Keratinocyte (primary cell): ENCODE measurements at regions not wholly inside any gene's neighbourhood (a gene's known extent, or its start where the extent isn't known, plus 50 kb on each side); places are given as distances from the start of the nearest gene placed in this dataset.
A peak's percentile ranks its signal among the peaks of the same experiment; 100 is the strongest.

Source experiments
- DNase-seq: peaks from one replicate; pipeline ENCODE4 v3.0.0-alpha.2; 2011; ENCODE audit warnings: low read depth, missing footprints, low spot score
- FAIRE-seq: peaks from 2 replicates; lab custom pipeline; 2011; peaks lifted over from hg19 to GRCh38; lab: Jason Lieb, UNC
- H2AFZ ChIP-seq: 2 replicates; pipeline ENCODE4 v1.6.0; 2012; ENCODE audit warnings: low read length, control low read depth, inconsistent platforms; ENCODE audit not compliant: control insufficient read depth
- H3K27ac ChIP-seq: 2 replicates; pipeline ENCODE4 v1.5.1; 2011; ENCODE audit warnings: low read length; ENCODE audit not compliant: control insufficient read depth, insufficient read depth
- H3K27me3 ChIP-seq: 3 replicates; pipeline ENCODE4 v1.6.0; 2011; ENCODE audit warnings: low read length; ENCODE audit not compliant: control insufficient read depth, insufficient read depth; ENCODE audit errors: extremely low read depth
- H3K36me3 ChIP-seq, 2 experiments: 2 replicates in 1 of 2; 3 replicates in 1 of 2; pipeline ENCODE4 v1.5.1; 2011; ENCODE audit warnings: low read length in 2 of 2, mild to moderate bottlenecking in 1 of 2; ENCODE audit not compliant: control insufficient read depth in 2 of 2, insufficient read depth in 2 of 2; ENCODE audit errors: extremely low read depth in 1 of 2
- H3K4me1 ChIP-seq: 3 replicates; pipeline ENCODE4 v1.5.1; 2011; ENCODE audit warnings: low read length; ENCODE audit not compliant: control insufficient read depth, insufficient read depth; ENCODE audit errors: extremely low read depth
- H3K4me2 ChIP-seq: 3 replicates; pipeline ENCODE4 v1.6.0; 2011; ENCODE audit warnings: low read depth, low read length; ENCODE audit not compliant: control insufficient read depth, insufficient read depth; ENCODE audit errors: extremely low read depth
- H3K4me3 ChIP-seq, 3 experiments: fragments of 200-600 bp in 1 of 3; sonication (generic) in 1 of 3; 2 replicates in 2 of 3; 3 replicates in 1 of 3; pipeline ENCODE4 v1.5.1; 2011 to 2016; ENCODE audit warnings: low read length in 3 of 3, mild to moderate bottlenecking in 3 of 3, control low read depth in 2 of 3, inconsistent platforms in 1 of 3, low read depth in 1 of 3, mixed read lengths in 1 of 3, mixed run types in 1 of 3, moderate library complexity in 1 of 3; ENCODE audit not compliant: control insufficient read depth in 2 of 3, insufficient read depth in 2 of 3; ENCODE audit errors: extremely low read depth in 1 of 3
- H3K79me2 ChIP-seq: 2 replicates; pipeline ENCODE4 v1.6.0; 2012; ENCODE audit warnings: low read length; ENCODE audit not compliant: control insufficient read depth, insufficient read depth
- H3K9ac ChIP-seq: 3 replicates; pipeline ENCODE4 v1.6.0; 2011; ENCODE audit warnings: low read length; ENCODE audit not compliant: control insufficient read depth, insufficient read depth; ENCODE audit errors: extremely low read depth
- H3K9me1 ChIP-seq: 3 replicates; pipeline ENCODE4 v1.6.0; 2011; ENCODE audit warnings: low read length; ENCODE audit not compliant: control insufficient read depth, insufficient read depth; ENCODE audit errors: extremely low read depth
- H3K9me3 ChIP-seq: 2 replicates; pipeline ENCODE4 v1.5.1; 2012; ENCODE audit warnings: low read depth, low read length; ENCODE audit not compliant: control insufficient read depth
- H4K20me1 ChIP-seq: 3 replicates; pipeline ENCODE4 v1.6.0; 2011; ENCODE audit warnings: low read length; ENCODE audit not compliant: control insufficient read depth, insufficient read depth; ENCODE audit errors: extremely low read depth
- CTCF ChIP-seq, 3 experiments: IDR thresholded peaks in 1 of 3; conservative IDR thresholded peaks in 1 of 3; optimal IDR thresholded peaks in 1 of 3; 2 replicates in 2 of 3; 3 replicates in 1 of 3; pipeline versions ENCODE3 to v1.5.1; 2011; ENCODE audit warnings: low read length in 3 of 3, mild to moderate bottlenecking in 3 of 3, moderate library complexity in 2 of 3, control low read depth in 1 of 3, inconsistent platforms in 1 of 3; ENCODE audit not compliant: insufficient read depth in 2 of 3; ENCODE audit errors: extremely low read depth in 1 of 3
- EZH2 ChIP-seq: IDR thresholded peaks from one replicate; pipeline ENCODE4 v1.6.1; 2012; ENCODE audit warnings: inconsistent platforms, mild to moderate bottlenecking, low read length, moderate library complexity
- dilution Hi-C: fragments of 300-500 bp; cut with MboI; formaldehyde crosslinking; loops from one replicate; pipeline ENCODE4 v1.7.0; 2020; ENCODE audit warnings: low sequenced_read_pairs; ENCODE audit not compliant: extremely low pct_ligation_motif_present

GRCh38 chr15:99507016-99507503, 58.7 kb upstream of the MEF2A start:
- Histone ChIP-seq H3K4me2 (peak overlapping the region; percentile 70), H2AFZ (peak overlapping the region; percentile 94), H3K9me3 (no peaks in the 10 kb centered on the region), H4K20me1 (no peaks in the 10 kb centered on the region), H3K27me3 (peaks cover 2% of the 10 kb centered on the region), H3K9ac (no peak overlapping the region), H3K9me1 (no peaks in the 10 kb centered on the region), H3K4me3 (no peak overlapping the region), H3K36me3 (no peaks in the 10 kb centered on the region), H3K4me1 (peaks cover 28% of the 10 kb centered on the region), H3K27ac (no peak overlapping the region), H3K79me2 (no peaks in the 10 kb centered on the region)
- dilution Hi-C loops = no loop called here
- FAIRE-seq (no peak), DNase-seq (no peak)
- TF ChIP-seq CTCF (optimal IDR thresholded peaks at IDR 0.05 in 1 of 3, IDR thresholded peaks at IDR 0.05 in 1 of 3, conservative IDR thresholded peaks at IDR 0.05 in 1 of 3; ENCODE audit: extremely low read depth in 1 of 3, insufficient read depth in 2 of 3, low read length in 3 of 3) = no peak
- TF ChIP-seq EZH2 = no peak

- Histone ChIP-seq H3K9me1 (no peaks in the 10 kb centered on the region), H3K79me2 (no peaks in the 10 kb centered on the region), H3K4me2 (peak overlapping the region; percentile 70), H2AFZ (peak overlapping the region; percentile 94), H3K4me1 (peaks cover 28% of the 10 kb centered on the region), H3K9me3 (no peaks in the 10 kb centered on the region), H4K20me1 (no peaks in the 10 kb centered on the region), H3K4me3 (peak overlapping the region in 1 of 3 experiments; percentile 43), H3K27ac (no peak overlapping the region), H3K27me3 (peaks cover 2% of the 10 kb centered on the region), H3K9ac (no peak overlapping the region), H3K36me3 (no peaks in the 10 kb centered on the region)
- TF ChIP-seq CTCF (optimal IDR thresholded peaks at IDR 0.05 in 1 of 3, IDR thresholded peaks at IDR 0.05 in 1 of 3, conservative IDR thresholded peaks at IDR 0.05 in 1 of 3; ENCODE audit: extremely low read depth in 1 of 3, insufficient read depth in 2 of 3, low read length in 3 of 3) (no peak), EZH2 (no peak)
- dilution Hi-C loops = no loop called here
- FAIRE-seq (peak; percentile 52), DNase-seq (no peak)
These were observed 58.1 kb upstream of the MEF2A start for GRCh38 chr15:99507504-99508310.
